ENCODE measurements at regions not wholly inside any gene's neighbourhood (a gene's known extent, or its start where the extent isn't known, plus 50 kb on each side); places are given as distances from the start of the nearest gene placed in this dataset.
"Not testable (repeated sequence)": the region's sequence is repeated elsewhere in the genome, so short reads cannot be mapped to it uniquely, and the experiment has no call there.

DNA sequence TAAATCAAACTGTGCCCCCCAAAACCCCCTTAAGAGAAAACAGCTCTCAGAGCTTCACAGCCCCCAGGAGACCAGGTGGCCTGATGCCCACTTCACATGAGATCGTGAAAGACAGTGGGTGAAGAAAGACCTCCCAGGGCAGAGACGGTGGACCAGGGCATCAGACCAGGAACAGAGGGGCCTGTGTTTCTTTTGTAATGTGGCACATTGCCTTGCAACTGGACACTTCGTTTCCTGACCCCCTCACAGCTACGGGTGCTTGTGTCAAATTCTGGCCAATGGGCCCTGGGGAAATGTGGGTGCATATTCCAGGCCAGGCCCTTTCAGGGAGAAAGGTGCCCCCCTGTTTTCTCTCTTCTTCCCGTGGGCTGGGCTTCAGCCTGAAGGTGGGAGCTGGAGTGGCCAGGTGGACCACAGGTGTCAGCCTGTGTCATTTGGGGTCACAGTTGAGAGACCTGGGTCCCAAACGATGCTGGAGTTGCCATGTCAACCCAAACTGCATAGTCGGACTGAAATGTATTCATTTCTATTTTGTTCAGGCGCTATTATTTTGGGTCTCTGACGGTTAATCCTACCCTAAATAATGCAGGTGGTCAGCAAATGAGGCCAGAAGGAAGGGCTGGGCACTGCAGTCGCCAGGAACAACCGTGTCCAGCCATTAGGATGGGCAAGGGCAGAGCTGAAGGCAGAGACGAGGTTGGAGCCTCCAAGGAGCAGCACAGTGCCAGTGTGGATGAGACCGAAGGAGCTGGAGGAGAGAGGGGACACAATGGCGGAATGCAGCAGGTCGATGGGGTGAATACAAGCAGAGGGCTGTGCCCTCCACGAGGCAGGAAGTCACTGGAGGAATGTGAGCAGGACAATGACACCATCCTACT lies 338.2 kb downstream of the EIPR1 start:
- no peak for DNase-seq (ENCODE audit: low read depth, low spot score)
- no peak overlapping the region for H3K27ac ChIP-seq

DNA sequence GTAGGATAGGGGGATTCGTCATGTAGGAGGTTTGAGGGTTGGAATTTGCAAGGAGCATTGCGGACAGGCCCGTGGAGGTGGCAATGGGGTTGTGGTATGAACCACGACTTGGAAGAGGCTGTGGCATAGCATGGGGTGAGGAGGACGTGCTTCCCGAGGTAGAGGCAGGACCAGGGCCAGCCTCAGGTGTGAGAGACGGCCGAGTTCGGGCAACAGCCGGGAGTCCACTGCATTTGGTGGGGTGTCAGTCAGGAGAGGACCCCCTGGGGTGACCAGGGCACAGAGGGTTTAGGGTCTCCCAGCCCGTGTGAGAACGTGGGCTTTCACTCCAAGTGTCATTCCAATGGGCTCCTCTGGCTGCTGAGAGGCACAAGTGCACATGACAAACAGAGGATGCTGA lies 339.0 kb downstream of the EIPR1 start:
- no peak for DNase-seq (ENCODE audit: low read depth, low spot score)
- no peak overlapping the region for H3K27ac ChIP-seq

DNA sequence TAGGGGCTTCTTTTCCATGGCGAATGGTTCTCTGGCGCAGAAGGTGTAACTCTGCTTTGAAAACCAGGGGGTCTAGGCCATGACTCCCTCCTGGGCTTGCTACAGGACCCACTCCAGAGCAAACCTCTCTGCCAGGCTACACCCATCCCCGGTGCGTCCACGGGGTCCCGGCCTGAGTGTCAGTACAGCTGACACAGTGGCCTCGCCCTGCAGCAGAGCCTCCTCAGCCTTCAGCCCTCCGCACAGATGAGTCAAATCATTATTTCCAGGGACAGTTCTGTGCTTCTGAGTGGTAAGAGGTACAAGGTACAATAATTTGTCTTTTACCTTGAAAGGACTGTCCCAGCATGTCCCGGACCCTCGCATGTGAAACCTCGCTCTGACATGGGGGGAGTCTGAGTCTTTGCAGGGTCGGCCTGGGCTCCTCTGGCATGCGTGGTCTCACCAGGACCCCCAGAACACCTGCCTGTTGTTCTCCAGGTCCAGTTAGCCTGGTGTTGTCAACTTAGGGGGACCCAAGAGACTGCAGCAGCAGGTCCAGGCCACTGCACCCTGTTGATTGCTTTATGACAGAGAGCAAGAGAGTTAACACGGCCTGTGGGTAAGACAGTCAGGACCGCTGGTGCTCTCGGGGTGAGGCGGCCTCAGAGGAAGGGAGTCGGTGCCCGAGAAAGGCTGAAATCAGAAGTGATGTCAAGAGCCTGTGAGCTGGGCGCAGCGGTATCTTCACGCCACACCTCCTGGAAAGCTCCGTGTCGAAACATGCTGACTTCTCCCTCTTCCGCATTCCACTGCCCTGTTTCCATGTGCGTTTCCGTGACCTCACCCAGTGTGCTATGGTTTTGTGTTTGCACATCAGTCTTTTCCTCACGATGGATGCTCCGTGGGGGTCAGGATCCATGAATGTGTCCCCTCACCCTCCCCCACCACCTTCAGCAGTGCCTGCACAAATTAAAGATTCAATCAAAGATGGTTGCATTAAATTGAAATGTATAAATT lies 340.1 kb downstream of the EIPR1 start:
- DNase-seq (ENCODE audit: low read depth, low spot score) = no peak
- no peak overlapping the region for H3K27ac ChIP-seq

DNA sequence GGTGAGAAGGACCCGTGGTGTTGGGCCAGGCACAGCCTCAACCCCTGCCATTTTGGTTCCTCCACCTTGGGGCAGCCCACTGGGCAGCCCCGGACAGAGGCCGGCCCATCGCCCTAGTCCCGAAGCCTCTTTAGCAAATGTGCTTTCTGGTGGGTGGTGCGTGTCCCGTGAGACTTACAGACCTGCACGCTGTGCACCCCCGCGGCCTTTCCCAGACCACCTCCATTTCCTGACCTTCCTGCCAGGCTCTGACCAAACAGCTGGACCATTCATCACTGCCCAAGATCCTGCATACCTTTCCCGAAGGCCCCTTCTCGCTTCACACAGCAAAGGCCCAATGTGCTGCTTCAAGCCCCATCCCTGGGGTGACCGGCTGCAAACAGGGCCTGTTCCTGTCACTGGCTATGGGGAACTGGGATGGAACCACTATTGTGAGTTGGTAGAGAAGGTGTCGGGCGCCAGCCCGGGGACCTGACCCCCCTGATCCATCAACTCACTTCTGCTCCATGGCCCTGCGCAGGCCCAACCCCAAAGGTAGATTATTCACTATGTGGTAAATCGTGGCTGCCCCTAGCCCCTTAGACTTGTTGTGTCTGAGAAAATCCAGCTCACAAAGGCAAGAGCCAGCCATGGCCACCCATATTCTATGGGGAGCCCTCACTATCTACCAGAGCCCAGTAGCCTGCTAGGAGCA lies 341.0 kb downstream of the EIPR1 start:
- DNase-seq (ENCODE audit: low read depth, low spot score) = no peak
- no peak overlapping the region for H3K27ac ChIP-seq

DNA sequence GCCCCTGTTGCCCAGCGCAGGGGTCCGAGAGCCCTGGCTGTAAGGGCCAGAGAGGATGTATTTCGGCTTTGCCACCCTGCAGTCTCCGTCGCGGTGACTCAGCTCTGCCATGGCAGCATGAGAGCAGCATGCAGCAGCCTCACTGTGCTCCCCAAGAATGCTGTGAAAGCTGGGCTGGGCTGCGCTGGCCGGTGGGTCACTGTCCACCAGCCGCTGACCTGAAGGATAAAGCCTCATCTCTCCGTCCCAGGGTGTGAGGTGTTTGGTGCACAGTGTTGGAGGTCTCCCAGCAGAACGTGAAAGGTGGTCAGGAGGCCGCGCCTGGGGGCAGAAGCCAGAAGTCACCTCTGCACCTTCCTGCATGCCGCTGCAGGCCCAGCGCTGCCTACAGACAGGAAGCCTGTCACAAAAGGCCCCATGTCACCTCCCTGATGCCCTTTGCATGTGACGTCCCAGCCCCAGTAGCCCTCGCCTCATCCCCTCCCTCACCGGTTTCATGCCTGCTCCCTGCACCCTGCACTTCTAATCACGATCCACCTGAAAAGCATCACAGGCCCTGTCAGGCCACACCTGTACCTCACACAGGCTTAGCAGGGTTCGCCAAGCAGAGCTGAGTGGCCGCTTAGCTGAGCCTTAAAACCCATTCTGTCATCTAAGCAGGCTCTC lies 342.1 kb downstream of the EIPR1 start:
- H3K27ac ChIP-seq = no peak overlapping the region
- DNase-seq (ENCODE audit: low read depth, low spot score) = no peak

DNA sequence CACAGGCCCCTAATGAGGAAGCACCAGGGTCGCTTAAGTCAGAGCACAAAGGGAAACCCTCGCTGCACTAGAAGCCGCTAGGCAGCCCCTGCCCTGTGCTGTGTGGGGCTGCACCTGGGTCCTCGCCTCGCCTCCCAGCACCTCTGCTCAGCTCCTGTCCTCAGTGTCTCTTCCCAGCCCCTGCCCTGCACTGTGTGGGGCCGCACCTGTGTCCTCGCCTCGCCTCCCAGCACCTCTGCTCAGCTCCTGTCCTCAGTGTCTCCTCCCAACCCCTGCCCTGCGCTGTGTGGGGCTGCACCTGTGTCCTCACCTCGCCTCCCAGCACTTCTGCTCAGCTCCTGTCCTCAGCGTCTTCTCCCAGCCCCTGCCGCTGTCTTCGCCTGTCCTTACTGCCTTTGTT lies 342.8 kb downstream of the EIPR1 start:
- no peak overlapping the region for H3K27ac ChIP-seq
- DNase-seq (ENCODE audit: low read depth, low spot score) = no peak

DNA sequence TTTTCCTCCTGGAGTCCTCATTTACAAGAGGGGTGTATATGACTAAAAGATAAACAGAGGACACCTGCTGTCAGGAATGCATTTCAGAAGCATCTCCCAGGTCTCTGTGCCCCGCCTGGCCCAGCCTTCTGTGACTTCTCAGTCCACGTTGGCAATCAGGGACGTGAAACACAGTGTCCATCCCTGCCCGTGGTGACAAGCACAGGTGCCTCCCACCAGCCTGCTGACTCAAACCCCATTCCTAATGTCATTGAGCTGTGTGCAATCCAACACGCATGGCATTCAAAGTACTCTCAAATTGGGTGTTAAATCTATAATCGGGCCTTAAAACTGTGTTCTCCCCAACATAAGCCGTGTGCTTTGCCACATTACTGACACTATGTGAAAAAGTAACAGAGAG lies 343.2 kb downstream of the EIPR1 start:
- no peak for DNase-seq (ENCODE audit: low read depth, low spot score)
- H3K27ac ChIP-seq = no peak overlapping the region

DNA sequence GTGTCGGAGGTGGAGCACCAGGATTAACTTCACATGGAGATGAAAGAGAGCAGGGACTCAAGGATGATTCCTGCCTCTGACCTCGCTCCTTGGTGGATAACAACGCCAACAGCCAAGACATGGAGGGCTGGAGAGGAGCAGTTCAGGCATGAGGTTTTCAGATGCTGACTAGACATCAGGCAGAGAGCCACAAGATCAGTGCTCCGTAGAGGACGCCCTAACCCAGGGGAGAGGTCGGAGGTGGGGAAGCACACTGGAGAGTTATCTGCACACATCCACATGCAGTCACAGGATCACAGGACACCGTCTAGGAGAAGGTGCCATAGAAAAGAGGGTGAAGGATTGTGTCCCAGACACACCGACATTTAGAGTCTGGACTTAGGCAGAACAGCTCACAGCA lies 344.3 kb downstream of the EIPR1 start:
- no peak overlapping the region for H3K27ac ChIP-seq
- DNase-seq (ENCODE audit: low read depth, low spot score) = no peak

DNA sequence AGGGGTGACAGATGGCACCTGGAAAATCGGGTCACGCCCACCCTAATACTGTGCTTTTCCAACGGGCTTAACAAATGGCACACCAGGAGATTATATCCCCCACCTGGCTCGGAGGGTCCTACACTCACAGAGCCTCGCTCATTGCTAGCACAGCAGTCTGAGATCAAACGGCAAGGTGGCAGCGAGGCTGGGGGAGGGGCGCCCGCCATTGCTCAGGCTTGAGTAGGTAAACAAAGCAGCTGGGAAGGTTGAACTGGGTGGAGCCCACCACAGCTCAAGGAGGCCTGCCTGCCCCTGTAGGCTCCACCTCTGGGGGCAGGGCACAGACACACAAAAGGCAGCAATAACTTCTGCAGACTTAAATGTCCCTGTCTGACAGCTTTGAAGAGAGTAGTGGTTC lies 346.8 kb downstream of the EIPR1 start:
- DNase-seq (ENCODE audit: low read depth, low spot score); H3K27ac ChIP-seq: not testable (repeated sequence)

DNA sequence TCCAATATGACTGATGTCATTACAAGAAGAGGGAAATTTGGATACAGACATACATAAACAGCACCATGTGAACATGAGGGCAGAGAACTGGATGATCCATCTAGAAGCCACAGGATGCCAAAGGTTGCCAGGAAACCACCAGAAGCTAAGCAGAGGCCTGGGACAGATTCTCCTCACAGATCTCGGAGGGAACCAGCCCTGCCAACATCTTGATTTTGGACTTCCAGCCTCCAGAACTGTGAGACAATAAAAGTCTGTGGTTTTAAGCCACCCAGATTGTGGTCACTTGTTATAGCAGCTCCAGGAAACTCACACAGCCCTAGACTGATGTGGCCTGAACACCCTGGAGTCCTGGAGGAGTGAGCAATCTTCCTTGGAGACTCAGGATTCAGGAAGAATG lies 351.6 kb downstream of the EIPR1 start:
- no peak overlapping the region for H3K27ac ChIP-seq
- DNase-seq (ENCODE audit: low read depth, low spot score) = no peak

DNA sequence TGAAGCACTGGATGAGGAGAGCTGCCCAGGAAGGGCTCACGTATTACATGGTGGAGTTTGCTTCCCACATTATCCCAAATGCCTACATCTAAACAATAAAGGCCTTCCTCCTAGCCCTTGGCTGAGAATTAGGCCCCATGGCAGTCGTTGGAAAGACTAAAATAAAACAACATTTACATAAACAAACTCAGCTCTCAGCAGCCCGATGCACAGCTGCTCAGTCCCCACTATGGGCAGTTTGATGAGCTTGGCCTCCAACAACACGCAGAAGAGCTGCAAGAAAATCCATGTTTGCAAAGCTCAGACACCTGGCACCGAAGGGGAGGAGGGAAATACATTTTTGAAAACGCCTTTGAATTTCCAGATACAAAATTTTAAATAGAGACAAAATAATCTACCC lies 352.4 kb downstream of the EIPR1 start:
- no peak for DNase-seq (ENCODE audit: low read depth, low spot score)
- no peak overlapping the region for H3K27ac ChIP-seq

DNA sequence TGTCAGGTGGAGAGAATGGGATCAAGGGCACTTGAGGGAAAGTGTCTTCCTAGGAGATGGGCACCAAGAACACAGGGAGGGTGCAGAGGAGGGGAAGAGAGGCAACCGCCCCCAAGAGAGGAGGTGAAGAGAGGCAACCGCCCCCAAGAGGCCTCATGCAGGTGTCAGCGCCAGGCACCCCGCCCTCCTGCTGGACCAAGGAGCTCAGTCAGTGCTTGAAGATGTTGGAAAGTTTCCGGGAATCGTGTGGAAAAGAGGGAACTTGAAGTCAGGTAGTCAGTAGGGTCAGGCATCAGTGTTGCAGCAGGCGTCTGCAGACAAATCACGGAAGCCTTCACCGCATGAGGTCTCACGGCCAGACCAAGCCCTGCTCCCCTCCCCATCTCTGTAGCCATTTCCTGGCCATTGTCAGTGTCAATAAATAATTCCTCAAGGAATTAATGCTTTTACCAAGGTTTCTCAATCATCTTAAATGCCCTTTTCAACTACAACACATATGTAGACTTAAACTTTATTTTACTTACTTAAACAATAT lies 353.1 kb downstream of the EIPR1 start:
- DNase-seq (ENCODE audit: low read depth, low spot score) = no peak
- no peak overlapping the region for H3K27ac ChIP-seq

DNA sequence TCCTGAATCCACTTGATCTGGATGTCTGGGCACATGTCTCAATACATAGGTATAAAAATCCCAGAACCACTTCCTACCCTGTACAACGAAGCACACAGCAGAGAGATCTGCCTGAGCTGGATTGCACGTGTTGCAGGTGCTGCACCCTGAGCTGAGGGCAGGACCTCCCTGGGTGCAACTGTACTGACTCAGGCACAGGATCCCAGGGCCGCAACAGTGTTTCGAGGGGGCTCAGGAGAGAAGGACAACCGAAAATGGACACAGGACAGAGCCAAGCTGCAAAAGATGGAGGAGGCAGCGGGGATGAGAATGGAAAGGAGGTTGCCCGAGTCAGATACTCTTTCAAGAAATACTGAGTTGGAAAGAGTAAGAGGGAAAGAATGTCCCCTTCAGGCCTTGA lies 354.1 kb downstream of the EIPR1 start:
- DNase-seq (ENCODE audit: low read depth, low spot score) = no peak
- no peak overlapping the region for H3K27ac ChIP-seq

DNA sequence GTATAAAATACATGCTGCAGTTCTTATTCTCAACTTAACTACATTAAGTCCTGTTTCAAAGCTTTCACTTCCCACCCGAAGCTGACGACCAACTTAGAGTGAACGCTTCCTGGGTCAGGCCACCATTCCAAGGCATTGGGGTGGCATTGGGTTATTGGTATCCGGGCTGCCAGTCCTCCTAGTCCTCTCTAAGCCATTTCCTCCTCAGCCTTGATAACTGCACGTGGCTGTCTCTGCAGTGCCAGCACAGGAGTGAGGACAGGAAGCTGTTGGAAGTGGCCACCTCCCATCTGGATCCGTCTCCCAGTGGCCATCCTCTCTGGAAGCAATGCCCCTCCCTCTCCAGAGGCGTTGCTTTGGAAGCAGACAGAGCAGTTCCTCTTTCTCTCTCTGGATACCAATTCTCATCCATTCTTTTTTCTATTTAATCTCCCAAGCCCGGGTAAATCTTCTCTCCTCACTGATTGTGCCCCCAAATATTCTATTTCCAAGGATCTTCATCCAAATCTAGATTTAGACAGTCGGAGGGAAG lies 354.7 kb downstream of the EIPR1 start:
- no peak for DNase-seq (ENCODE audit: low read depth, low spot score)

DNA sequence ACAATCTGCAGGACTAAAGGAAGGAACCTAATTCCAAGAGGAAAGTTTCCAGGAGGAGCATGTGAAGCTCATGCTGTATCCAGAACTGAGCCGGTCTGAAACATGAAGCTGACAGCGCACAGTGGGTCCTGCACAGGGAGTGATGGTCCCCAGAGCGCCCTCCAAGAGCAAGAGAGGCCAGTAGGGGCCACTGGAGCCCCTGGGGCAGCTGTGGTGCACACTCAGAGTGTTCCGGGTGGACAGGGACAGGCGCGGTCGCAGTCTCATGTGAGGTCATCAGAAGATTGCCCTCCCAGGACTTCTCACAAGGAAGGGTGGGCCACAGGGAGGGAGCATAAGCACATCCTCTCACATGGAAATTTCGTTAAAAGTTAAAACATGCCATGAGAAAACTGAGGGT lies 355.9 kb downstream of the EIPR1 start:
- DNase-seq (ENCODE audit: low read depth, low spot score) = no peak
- H3K27ac ChIP-seq = no peak overlapping the region

More for the DNA sequence above, 354.7 kb downstream of the EIPR1 start:
- no peak overlapping the region for H3K27ac ChIP-seq

DNA sequence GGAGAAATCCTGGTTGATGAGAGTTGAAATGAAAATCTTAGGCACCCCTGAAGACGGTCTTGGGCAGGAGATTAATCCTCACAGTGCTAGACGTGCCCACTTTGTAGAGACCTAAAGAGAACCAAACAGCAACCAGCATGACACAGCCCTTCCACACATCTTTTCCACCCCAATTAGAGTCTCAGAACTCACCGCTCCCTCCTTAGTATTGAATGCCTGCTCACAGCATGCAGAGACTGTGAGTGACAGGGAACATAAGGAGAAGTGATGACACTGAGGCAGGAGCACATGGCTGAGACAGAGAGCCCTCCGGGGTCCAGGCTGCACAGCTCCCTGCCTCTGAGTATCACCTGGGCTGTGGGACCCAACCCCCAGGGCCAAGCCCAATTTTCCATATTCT lies 367.6 kb downstream of the EIPR1 start:
- DNase-seq (ENCODE audit: low read depth, low spot score) = no peak

DNA sequence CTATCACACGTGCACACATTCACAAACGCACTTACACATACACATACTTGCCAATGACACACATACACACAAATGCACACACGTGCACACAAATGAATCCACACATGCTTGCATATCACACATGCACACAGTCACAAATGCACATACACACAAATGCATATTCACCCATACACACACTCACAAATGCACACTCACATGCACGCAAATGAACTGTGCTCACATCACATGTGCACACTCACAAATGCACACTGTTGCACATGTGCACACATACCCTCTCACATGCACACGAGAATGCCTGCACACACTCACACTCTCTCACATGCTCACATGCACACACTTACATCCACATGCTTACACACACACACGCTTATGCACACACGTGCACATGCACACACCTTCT lies 368.1 kb downstream of the EIPR1 start:
- no peak overlapping the region for H3K27ac ChIP-seq
- no peak for DNase-seq (ENCODE audit: low read depth, low spot score)

More for the DNA sequence above, 367.6 kb downstream of the EIPR1 start:
- no peak overlapping the region for H3K27ac ChIP-seq

DNA sequence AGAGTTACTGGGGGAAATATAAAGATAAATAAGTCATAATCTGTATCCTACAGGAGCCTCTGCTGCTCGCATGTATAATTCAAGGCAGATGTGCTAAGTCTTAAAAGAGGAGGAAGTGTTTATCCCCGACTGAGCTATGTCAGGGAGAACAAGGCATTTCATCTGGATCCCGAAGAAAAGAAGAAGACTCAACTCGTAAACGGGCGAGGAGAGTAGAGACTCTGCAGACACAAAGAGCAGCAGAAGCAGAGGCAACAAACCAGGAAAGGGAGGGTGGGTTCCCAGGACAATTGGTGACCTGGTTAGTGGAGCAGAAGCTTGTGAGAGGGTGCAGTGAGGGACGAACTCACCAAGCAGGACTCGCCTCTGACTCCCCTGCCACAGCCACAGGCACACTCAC lies 368.6 kb downstream of the EIPR1 start:
- DNase-seq (ENCODE audit: low read depth, low spot score) = no peak
- no peak overlapping the region for H3K27ac ChIP-seq

DNA sequence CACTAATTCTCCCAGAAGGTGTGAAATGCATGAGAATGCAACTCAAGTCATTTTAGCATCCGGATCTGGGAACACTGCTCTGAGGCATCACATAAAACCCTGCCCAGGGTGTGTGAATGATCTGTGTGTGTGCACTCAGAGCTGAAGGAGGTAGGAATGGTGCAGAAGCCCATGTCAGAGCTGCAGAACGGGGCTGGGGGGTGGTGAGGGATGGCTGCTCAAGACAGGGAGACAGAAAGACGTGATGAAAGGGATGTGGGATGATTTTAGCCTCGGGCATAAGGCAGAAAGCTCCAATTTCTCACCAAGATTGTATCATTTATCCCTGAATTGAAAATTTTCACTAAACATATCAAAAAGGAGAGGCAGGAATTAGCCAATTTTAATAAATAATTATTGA lies 369.1 kb downstream of the EIPR1 start:
- no peak overlapping the region for H3K27ac ChIP-seq
- no peak for DNase-seq (ENCODE audit: low read depth, low spot score)

DNA sequence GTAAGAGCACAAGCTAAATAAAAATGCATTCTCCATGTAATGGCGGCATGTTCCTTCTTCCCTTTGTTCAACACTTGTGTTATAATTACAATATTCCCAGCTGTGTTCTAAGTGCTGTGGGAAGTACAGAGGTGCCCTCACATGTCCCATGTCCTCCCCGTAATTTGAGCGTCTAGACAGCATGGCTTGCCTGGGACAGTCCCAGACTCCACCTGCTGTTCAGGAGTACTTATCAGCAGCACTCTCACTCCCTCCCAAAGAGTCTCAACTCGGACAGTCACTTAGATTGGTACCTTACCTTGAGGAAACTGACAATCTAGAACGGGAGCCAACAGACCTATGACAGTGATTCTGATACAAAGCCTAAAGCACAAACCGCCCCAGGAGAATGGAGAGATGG lies 370.5 kb downstream of the EIPR1 start:
- no peak for DNase-seq (ENCODE audit: low read depth, low spot score)
- no peak overlapping the region for H3K27ac ChIP-seq

All from epithelial cell of prostate (primary cell).